NCI-H226 (cell line): ENCODE measurements at regions not wholly inside any gene's neighbourhood (a gene's known extent, or its start where the extent isn't known, plus 50 kb on each side); places are given as distances from the start of the nearest gene placed in this dataset.
"Not testable (repeated sequence)": the region's sequence is repeated elsewhere in the genome, so short reads cannot be mapped to it uniquely, and the experiment has no call there.

ENCODE experiments used
- DNase-seq: peaks from one replicate; pipeline ENCODE4 v3.0.0-alpha.2; 2015

DNA sequence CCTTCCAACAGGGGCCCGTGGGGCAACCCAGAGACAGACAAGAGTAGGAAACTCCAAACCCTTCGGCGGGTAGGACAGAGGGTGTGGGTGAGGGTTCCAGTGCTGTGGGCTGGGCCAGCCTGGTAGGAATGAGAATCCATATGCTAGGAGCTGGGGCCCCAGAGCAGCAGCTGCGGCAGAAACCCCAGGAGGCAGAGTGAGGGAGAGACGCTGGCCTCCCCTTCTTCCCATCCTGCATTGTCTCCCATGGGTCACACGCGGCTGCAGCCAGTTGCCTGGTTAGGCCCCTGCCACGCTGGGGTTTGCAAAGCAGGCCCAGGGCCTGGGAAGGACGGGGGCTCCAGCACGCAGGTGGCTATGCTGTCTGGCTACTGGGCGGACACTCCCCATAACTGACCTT is 113.1 kb upstream of the CCZ1B start:
- not testable (repeated sequence) for DNase-seq

DNA sequence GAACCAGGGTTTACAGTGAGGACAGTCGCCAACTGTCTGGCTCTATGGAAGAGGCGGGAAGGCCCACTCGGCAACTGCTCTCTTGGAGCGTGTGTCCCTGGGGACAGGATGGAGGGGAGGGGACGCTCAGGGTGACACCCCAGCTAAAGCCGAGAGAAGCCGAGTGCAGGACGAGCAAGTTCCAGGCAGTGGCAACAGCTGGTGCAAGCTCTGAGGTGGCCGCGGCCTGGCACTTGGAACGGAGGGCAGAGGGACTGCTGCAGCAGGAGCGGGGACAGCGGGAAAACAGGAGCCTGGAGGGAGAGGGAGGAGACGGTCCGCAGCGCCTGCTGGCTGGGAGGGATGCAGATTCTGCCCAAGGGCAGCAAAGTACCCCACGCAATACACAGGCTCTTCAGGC is 113.8 kb upstream of the CCZ1B start:
- DNase-seq = not testable (repeated sequence)

DNA sequence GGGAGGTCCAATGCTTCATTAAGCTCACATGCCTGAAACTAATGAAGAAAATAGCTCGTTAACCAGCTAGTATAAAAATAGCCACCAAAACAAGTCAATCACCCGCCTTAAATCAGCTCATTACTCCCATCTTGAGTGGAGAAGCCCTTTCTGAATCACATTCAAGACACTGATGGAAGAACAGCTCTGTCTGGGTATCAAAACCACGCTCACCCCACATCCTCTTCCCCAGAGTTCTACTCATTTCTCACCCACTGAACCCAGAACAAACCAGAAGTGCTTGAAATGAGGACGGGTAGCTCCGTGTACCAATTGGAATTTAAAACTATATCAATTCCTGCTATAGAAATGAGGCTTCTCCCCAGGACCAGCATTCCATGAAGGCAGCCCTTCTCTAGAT is 120.8 kb upstream of the CCZ1B start:
- not testable (repeated sequence) for DNase-seq

DNA sequence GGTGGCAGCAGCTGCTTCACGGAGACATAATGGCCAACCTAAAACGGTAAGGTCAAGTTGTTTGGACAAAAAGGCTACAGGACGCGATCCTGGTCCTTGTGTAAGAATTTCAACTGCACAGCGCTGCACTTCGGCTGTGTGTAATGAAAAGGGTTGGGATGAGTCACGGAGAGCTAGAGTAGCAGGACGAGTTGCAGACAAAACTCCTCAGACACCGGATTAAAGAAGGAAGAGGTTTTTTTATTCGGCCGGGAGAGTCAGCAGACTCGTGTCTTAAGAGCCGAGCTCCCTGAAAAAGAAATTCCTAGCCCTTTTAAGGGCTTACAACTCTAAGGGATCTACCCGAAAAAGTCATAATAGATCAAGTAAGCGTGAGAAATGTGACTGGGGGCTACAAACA is 124.2 kb upstream of the CCZ1B start:
- DNase-seq = not testable (repeated sequence)

DNA sequence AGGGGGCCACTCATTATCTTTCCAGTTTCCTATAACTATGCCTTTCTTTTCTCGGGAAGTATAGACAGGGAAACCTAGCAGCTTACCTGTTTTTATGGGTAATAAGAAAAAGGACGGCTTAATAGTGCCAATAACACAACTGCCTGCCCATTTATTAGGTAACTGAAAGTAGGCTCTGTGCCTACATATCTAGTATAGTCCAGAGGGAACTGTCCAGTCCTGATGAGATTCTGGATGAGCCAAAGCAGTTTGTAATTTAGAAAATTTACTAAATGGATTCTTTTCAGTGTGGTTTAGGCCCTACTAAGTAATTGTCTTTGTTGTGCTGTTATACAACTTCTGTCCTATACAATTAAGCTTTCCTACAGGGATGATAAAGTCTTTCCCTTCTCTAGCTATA is 125.5 kb upstream of the CCZ1B start:
- DNase-seq = not testable (repeated sequence)

DNA sequence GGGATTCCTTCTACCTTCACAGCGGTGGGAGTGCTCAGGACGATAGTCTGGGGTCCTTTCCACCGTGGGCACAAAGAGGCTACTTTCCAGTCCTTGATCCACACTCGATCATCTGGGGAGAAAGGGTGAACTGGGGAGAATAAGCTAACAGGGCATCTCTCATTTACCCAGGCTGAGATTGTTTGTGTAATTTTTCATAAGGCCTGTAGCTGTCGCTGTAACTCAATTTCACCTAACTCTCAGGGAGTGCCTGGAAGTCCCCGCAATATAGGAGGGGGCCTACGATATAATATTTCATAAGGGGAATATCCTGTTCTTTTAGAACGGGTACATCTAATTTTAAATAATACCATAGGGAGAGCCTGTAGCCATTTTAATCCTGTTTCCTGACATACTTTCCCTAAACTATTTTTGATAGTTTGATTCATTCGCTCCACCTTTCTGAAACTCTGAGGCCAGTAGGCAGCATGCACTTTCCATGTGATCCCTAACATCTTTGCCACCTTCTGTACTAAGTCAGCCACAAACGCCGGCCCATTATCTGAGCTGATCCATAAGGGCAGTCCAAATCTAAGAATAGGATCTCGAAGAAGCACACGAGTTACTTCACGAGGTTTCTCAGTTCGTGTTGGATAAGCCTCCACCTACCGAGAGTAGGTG is 127.2 kb upstream of the CCZ1B start:
- DNase-seq = not testable (repeated sequence)

DNA sequence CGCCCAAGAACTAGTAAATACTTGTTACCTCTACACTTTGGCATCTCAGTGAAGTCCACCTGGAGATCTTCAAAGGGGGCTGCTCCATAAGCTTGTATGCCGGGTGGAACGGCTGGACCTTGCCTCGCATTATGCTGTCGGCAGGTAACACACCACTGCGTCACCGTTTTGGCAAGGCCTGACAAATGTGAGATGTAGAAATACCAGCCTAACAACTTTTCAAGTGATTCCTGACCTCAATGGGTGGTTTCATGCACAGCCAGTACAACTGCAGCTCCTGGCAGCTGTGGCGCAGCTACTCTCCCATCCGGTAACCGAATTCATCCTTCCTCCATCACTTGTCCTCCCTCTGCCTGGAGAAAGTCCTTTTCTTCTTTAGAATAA is 127.7 kb upstream of the CCZ1B start:
- not testable (repeated sequence) for DNase-seq

DNA sequence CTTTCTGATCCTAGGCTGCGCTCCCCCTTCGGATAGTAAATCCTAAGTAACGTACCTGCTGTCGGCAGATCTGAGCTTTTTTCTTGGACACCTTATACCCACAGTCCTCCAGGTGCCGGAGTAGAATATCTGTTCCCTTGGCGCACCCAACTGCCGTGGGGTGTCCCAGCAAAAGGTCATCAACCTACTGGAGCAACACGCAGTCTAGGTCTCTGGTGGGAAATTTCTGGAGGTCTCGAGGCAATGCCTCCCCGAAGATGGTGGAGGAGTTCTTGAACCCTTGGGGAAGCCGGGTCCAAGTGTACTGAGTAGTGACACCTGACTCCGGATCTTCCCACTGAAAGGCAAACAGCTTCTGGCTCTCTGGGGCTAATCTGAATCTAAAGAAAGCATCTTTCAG is 129.3 kb upstream of the CCZ1B start:
- not testable (repeated sequence) for DNase-seq

DNA sequence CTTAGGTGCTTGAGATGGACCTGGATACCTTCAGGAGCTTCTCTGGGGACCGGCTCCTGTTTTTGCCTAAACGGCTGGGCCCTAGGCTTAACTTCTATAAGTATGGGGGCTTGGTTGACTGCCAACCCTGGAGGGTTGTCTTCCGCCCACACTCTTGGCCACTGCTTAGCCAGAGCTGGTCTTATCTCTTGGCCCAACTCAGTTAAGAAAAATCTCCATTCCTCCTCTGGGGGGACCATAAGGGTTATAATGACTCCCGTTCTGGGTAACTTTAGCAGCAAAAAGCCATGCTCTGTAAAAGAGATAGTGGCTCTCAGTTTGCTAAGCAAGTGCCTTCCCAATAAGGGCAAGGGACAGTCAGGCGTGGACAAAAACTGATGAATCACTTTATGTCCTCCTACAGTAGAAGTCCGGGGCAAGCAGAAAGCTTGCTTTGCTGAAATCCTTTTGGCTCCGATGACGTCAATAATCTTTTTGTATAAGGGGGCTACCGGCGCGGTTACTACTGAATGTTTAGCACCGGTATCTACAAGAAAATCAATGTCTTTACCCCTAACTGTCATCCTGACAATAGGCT is 130.0 kb upstream of the CCZ1B start:
- not testable (repeated sequence) for DNase-seq

DNA sequence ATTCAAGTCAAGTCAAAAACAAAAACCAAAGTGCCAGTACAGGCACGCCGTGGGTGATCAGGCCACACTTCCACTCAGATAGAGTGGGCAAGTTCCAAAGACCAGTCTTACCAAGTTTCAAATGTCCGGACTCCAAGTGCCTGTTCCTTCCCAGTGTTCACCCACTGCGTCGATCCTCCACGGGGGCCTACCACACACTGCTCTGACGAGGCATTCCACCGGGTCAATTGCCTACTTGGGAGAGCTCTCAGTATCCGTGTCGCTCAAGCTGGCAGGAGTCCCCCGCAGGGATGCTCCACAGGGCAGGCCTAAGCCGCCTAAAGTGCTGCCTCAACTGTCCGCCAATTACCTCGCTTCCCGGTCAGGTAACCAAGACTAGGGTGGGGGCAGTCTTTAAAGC is 132.3 kb upstream of the CCZ1B start:
- not testable (repeated sequence) for DNase-seq

DNA sequence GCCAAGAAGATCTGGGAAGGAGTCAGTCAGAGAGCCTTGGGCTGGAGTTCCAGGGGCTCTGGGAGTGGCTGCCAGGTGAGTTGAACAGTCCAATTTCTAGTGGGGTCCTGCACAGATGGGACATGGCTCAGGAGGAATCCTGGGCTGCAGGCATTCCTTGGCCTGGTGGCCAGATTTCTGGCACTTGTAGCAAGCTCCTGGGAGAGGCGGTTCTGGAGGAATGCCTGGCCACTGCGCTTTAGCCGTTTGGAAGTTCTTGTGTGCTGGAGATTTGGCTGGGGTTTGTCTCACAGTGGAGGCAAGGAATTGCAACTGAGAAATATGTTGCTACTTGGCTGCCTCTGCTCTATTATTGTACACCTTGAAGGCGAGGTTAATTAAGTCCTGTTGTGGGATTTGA is 133.9 kb upstream of the CCZ1B start:
- DNase-seq = not testable (repeated sequence)

DNA sequence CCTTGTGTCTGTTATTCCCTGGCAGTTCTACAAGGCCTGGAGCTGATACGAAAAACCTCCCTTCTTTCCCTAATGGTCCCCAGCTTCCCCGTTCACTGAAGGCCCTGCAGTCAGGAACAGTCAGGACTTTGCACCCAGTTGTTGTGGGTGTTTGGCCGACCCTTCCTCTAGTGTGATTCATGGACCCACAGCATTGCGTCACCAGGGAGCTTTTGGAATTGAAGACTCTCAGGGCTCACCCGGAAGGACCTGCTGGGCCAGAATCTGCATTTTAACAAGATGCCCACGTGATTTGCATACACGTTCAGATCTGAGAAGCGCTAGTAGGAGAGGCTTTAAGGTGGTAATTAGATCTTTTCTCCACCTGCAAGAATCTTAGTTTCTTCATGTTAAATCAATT is 136.8 kb upstream of the CCZ1B start:
- DNase-seq = not testable (repeated sequence)

DNA sequence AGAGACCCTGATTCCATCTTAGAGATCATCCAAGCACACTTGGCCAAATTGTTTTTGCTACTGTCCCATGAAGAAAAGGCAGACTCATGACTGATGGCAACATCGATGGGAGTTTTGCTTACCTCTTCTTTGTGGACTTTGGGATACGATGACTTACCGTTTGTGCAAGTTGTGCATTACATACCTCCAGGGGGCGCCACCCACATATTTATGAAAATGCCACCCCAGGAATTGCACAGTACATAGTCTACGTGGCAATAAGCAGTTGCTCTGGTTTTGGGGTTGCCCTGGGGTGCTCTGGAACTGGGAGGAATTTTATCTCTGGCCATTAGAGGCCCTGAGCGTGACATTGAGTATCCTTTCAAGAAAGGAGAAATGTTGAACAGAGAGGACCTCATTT is 139.0 kb upstream of the CCZ1B start:
- DNase-seq = not testable (repeated sequence)

DNA sequence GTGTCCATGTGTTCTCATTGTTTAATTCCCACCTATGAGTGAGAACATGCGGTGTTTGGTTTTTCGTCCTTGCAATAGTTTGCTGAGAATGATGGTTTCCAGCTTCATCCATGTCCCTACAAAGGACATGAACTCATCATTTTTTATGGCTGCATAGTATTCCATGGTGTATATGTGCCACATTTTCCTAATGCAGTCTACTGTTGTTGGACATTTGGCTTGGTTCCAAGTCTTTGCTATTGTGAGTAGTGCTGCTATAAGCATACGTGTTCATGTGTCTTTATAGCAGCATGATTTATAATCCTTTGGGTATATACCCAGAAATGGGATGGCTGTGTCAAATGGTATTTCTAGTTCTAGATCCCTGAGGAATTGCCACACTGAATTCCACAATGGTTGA is 144.1 kb upstream of the CCZ1B start:
- DNase-seq = not testable (repeated sequence)

DNA sequence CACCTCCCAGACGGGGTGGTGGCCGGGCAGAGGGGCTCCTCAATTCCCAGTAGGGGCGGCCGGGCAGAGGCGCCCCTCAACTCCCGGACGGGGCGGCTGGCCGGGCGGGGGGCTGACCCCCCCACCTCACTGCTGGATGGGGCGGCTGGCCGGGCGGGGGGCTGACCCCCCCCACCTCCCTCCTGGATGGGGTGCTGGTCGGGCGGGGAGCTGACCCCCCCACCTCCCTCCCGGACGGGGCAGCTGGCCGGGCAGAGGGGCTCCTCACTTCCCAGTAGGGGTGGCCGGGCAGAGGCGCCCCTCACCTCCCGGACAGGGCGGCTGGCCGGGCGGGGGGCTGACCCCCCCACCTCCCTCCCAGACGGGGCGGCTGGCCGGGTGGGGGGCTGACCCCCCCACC is 148.8 kb upstream of the CCZ1B start:
- not testable (repeated sequence) for DNase-seq

DNA sequence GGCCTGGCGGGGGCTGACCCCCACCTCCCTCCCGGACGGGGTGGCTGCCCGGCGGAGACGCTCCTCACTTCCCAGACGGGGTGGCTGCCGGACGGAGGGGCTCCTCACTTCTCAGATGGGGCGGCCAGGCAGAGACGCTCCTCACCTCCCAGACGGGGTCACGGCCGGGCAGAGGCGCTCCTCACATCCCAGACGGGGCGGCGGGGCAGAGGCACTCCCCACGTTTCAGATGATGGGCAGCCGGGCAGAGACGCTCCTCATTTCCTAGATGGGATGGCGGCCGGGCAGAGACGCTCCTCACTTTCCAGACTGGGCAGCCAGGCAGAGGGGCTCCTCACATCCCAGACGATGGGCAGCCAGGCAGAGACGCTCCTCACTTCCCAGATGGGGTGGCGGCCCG is 149.3 kb upstream of the CCZ1B start:
- DNase-seq = not testable (repeated sequence)

DNA sequence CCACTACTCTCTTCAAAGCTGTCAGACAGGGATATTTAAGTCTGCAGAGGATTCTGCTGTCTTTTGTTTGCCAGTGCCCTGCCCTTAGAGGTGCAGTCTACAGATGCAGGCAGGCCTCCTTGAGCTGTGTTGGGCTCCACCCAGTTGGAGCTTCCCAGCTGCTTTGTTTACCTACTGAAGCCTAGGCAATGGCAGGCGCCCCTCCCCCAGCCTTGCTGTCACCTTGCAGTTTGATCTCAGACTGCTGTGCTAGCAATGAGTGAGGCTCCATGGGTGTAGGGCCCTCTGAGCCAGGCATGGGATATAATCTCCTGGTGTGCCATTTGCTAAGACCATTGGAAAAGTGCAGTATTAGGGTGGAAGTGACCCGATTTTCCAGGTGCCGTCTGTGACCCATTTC is 151.3 kb upstream of the CCZ1B start:
- not testable (repeated sequence) for DNase-seq

DNA sequence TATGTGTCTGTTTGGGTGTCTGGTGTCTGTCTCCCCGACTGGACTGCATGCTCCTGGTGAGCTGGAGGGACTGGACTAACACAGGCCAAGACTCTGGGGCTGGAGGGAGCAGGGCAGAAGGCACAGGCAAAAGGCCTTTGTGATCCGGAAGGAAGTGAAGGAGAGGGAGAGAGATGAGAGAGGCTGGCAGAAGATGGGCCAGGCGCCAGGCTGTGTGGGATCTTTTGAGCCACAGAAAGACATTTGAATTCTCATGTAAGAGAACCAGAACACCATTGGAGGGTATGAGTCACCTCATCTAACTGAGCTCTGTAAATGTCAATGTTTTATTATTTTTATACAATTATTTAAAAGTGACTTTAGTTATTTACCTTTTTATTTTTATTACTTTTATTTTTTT is 152.3 kb upstream of the CCZ1B start:
- peak; percentile 62 for DNase-seq

DNA sequence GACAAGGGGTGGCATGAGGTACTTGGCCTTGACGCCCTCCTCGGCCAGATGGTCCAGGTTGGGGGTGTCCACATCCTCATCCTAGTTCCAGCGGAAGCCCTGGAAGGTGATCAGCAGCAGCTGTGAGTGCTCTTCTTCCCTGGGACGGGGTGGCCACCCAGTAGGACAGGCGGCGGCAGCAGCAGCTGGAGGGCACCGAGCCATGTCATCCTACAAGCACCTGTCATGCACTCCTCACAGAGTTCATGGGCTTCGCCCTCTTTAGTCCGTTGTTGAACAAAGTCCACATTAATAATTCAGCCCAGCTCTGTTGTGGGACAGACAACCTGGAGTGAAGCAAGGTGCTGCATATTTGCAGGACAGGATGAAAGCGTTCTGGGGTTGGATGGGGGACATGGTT is 153.4 kb upstream of the CCZ1B start:
- not testable (repeated sequence) for DNase-seq

DNA sequence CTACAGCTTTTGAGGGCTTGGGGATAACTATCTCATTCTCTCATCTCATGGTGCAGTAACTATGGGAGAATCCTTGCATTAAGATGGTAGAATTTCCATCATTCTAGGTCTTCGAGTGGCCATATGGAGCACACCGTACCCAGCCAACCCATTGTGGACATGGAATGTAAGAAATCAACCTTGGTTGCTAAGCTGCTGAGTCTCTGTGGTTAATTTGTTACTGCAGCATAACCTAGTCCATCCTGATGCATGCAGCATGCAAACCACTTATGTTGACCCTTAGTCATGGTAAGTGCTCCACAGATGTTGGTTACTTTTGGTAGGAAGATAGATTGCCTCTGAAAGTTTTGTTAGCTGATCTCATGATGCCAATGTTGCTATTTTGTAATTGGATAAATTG is 156.3 kb upstream of the CCZ1B start:
- not testable (repeated sequence) for DNase-seq

DNA sequence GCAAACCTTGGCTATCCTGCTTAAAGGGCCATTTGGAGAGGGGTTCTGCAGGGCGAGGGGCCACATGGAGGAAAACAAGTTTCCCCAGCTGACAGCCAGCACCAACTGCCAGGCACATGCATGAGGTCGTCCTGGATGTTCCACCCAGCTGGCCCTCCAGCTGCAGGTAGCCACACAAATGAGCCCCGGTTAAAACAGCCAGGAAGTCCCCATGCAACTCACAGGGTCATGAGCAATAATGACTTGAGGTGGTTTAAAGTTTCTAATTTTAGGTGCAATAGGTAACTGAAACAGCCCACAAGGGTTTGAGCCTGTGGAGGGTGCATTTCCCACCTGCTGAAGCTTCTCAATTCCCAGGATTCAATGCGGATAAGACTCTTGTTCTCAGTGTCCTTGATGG is 160.8 kb upstream of the CCZ1B start:
- DNase-seq = not testable (repeated sequence)

DNA sequence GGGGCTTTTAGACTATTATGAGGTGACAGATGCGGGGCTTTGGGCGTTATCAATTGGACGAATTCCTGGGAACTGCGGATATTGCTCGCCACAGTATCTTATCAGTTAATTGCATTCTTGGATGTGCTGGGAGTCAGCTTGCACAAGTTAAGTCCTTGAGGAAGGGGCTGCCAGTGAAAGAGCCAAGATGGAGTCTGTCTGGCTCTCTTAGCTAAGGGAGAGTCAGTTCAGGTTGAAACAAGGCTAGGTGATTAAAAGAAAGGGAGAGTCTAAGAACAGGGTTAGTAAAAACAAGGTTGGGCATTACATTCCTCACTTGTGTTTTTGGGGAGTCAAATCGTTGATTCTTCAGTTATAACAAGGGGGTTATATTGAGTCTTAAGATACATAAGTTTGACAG is 162.5 kb upstream of the CCZ1B start:
- DNase-seq = not testable (repeated sequence)

DNA sequence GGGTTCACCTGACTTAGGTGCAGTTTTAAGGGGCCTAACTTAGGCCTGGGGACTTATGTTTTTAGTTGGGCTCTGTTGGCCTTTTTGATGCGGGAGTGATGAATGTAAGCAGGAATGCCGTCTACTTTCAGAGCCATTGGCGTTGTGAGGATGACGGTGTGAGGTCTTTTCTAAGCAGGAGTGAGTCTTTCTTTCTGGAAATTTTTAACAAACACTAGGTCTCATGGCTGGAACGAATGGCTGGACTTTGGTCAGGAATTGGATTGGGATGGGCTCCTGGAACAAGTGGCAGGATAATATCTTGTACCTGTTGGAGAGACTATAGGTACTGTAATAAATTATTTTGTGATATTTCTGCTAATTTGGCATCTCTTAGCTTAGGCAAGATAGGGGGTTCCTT is 163.9 kb upstream of the CCZ1B start:
- DNase-seq = not testable (repeated sequence)

DNA sequence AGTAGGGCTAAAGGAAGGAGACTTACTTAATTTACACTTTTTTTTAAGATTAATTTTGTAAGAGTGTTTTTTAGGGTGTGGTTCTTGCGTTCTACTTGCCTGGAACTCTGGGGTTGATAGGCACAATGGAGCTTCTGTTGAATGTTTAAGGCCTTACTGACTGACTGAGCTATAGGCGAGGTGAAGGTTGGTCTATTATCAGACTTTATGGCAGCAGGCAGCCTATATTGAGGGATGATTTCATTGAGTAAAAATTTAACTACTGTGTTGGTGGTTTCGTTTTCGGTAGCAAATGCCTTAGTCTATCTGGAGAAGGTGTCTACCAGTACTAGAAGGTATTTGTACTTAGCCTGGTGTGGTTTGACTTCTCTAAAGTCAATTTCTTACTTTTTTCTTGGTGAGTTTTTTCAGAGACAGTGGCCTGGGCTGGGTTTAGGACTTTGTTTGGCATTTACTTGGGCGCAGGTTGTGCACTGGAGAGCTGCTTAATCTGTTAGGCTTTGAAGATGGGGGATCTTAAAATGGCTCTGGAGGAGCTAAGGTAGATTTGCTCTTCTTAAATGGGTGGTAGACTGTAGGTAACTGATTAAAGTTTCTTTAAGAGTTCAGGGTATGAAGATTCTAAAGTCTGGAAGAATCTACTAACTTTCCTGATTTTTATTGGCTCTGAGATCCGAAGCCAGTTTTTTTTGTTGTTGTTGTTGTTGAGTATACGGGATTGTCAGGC is 164.5 kb upstream of the CCZ1B start:
- peak; percentile 69 for DNase-seq
